GM12878 (cell line): ENCODE measurements at regions not wholly inside any gene's neighbourhood (a gene's known extent, or its start where the extent isn't known, plus 50 kb on each side); places are given as distances from the start of the nearest gene placed in this dataset.

ENCODE experiments used
- BRCA1 ChIP-seq: IDR thresholded peaks from 2 replicates; pipeline ENCODE4 v1.6.1; 2011; ENCODE audit warnings: low read depth, low read length, improper control_type of control experiment
- CTCF ChIP-seq, 3 experiments: IDR thresholded peaks in 2 of 3; conservative IDR thresholded peaks in 1 of 3; 2 replicates each; pipeline ENCODE4 v1.5.1; 2011; ENCODE audit warnings: low read depth in 3 of 3, low read length in 3 of 3, mild to moderate bottlenecking in 3 of 3, control low read depth in 2 of 3, moderate library complexity in 2 of 3, inconsistent platforms in 1 of 3, mixed read lengths in 1 of 3; ENCODE audit not compliant: control insufficient read depth in 2 of 3, insufficient read depth in 1 of 3; ENCODE audit errors: extremely low read depth in 1 of 3
- EP300 ChIP-seq, 2 experiments: fragments of 150-350 bp in 1 of 2; IDR thresholded peaks; 2 replicates each; pipeline ENCODE4 v1.6.1; 2011 to 2012; ENCODE audit warnings: low read depth in 2 of 2, low read length in 2 of 2, borderline replicate concordance in 1 of 2, improper control_type of control experiment in 1 of 2, inconsistent platforms in 1 of 2; ENCODE audit not compliant: control insufficient read depth in 1 of 2
- ETV6 ChIP-seq, 2 experiments: fragments of 450-650 bp in 1 of 2; IDR thresholded peaks in 1 of 2; conservative IDR thresholded peaks in 1 of 2; 2 replicates each; pipeline ENCODE4 v1.6.1; 2014; ENCODE audit warnings: antibody characterized with exemption in 1 of 2, borderline replicate concordance in 1 of 2, low read depth in 1 of 2, mild to moderate bottlenecking in 1 of 2, moderate library complexity in 1 of 2
- EZH2 ChIP-seq: IDR thresholded peaks from 2 replicates; pipeline ENCODE4 v1.6.1; 2012; ENCODE audit warnings: low read depth, mild to moderate bottlenecking, control low read depth, inconsistent platforms, low read length, borderline replicate concordance; ENCODE audit not compliant: control insufficient read depth
- JUNB ChIP-seq: IDR thresholded peaks from 2 replicates; pipeline ENCODE4 v1.6.1; 2016; ENCODE audit warnings: antibody characterized with exemption, mild to moderate bottlenecking
- MAX ChIP-seq: IDR thresholded peaks from 2 replicates; pipeline ENCODE4 v1.6.1; 2012; ENCODE audit warnings: low read depth, low read length, improper control_type of control experiment
- NFYB ChIP-seq: IDR thresholded peaks from 2 replicates; pipeline ENCODE4 v1.6.1; 2011; ENCODE audit warnings: low read depth, mild to moderate bottlenecking, low read length, improper control_type of control experiment, moderate library complexity; ENCODE audit not compliant: insufficient read depth
- POLR2AphosphoS5 ChIP-seq: IDR thresholded peaks from 2 replicates; pipeline ENCODE4 v1.6.1; 2011; ENCODE audit warnings: mild to moderate bottlenecking, low read length, inconsistent platforms
- SMAD5 ChIP-seq: IDR thresholded peaks from 2 replicates; pipeline ENCODE4 v1.6.1; 2016; ENCODE audit warnings: antibody characterized with exemption, low read depth
- SMC3 ChIP-seq: IDR thresholded peaks from 2 replicates; pipeline ENCODE4 v1.6.1; 2011; ENCODE audit warnings: low read length, improper control_type of control experiment, borderline replicate concordance
- SPI1 ChIP-seq: IDR thresholded peaks from 2 replicates; pipeline ENCODE4 v1.6.1; 2011; ENCODE audit warnings: low read depth, mild to moderate bottlenecking, low read length, moderate library complexity, borderline replicate concordance; ENCODE audit not compliant: insufficient read depth
- SUZ12 ChIP-seq: fragments of 200-600 bp; sonication (generic); IDR thresholded peaks from one replicate; pipeline ENCODE4 v1.6.1; 2018; ENCODE audit warnings: antibody characterized with exemption, mild to moderate bottlenecking; ENCODE audit not compliant: unreplicated experiment
- USF2 ChIP-seq: IDR thresholded peaks from 2 replicates; pipeline ENCODE4 v1.6.1; 2011; ENCODE audit warnings: low read depth, low read length, improper control_type of control experiment, borderline replicate concordance

- TF ChIP-seq CTCF (IDR thresholded peaks at IDR 0.05 in 2 of 3, conservative IDR thresholded peaks at IDR 0.05 in 1 of 3; ENCODE audit: control insufficient read depth in 2 of 3, extremely low read depth in 1 of 3, insufficient read depth in 1 of 3, low read depth in 3 of 3, low read length in 3 of 3): no peak
- TF ChIP-seq EP300 (IDR thresholded peaks at IDR 0.05; ENCODE audit: borderline replicate concordance in 1 of 2, control insufficient read depth in 1 of 2, low read depth in 2 of 2, low read length in 2 of 2): no peak
- TF ChIP-seq NFYB: no peak
- no peak for TF ChIP-seq SMC3
- TF ChIP-seq EZH2: no peak
- no peak for TF ChIP-seq POLR2AphosphoS5
- TF ChIP-seq BRCA1: no peak
- TF ChIP-seq SPI1: no peak
- no peak for TF ChIP-seq ETV6 (conservative IDR thresholded peaks at IDR 0.05 in 1 of 2, IDR thresholded peaks at IDR 0.05 in 1 of 2; ENCODE audit: borderline replicate concordance in 1 of 2, low read depth in 1 of 2)
- no peak for TF ChIP-seq USF2
- TF ChIP-seq JUNB: no peak
- no peak for TF ChIP-seq MAX
- TF ChIP-seq SUZ12: no peak
- TF ChIP-seq SMAD5: no peak
These were observed 140.3 kb downstream of the CCT6B start for GRCh38 chr17:34820922-34821321.
